WTC11 (cell line): ENCODE measurements at regions not wholly inside any gene's neighbourhood (a gene's known extent, or its start where the extent isn't known, plus 50 kb on each side); places are given as distances from the start of the nearest gene placed in this dataset.

ENCODE experiments used
- ATAC-seq: fragments of 200-7000 bp; cut with Tn5 transposase; 2 replicates; pipeline ENCODE4 v1.10.0; 2021; ENCODE audit warnings: mild to moderate bottlenecking, moderate library complexity
- CTCF ChIA-PET: fragments of 300-600 bp; sonication (Branson Sonifier 250); formaldehyde crosslinking; loops from one replicate; lab custom pipeline; 2021; ENCODE audit warnings: antibody characterized with exemption; lab: Charles Lee
- POLR2A ChIA-PET: fragments of 350-600 bp; sonication (Branson Sonifier 250); formaldehyde crosslinking; loops from one replicate; lab custom pipeline; 2021; ENCODE audit warnings: antibody characterized with exemption; lab: Charles Lee
- DNase-seq: peaks from one replicate; pipeline ENCODE4 v3.0.0; 2021; ENCODE audit warnings: low spot score
- H3K27ac Mint-ChIP-seq: 2 replicates; pipeline ENCODE4 v1.8.0; 2021; ENCODE audit warnings: mixed read lengths
- H3K27me3 Mint-ChIP-seq: 2 replicates; pipeline ENCODE4 v1.8.0; 2021; ENCODE audit warnings: low read depth, mild to moderate bottlenecking, moderate library complexity, mixed read lengths
- H3K36me3 Mint-ChIP-seq: 2 replicates; pipeline ENCODE4 v1.8.0; 2021; ENCODE audit warnings: mixed read lengths
- H3K4me1 Mint-ChIP-seq: 2 replicates; pipeline ENCODE4 v1.8.0; 2022; ENCODE audit warnings: mixed read lengths
- H3K4me3 Mint-ChIP-seq: 2 replicates; pipeline ENCODE4 v1.8.0; 2021; ENCODE audit warnings: mild to moderate bottlenecking, moderate library complexity, mixed read lengths
- H3K9me3 Mint-ChIP-seq: 2 replicates; pipeline ENCODE4 v1.8.0; 2021; ENCODE audit warnings: mixed read lengths
- AR ChIP-seq: fragments of 250-450 bp; sonication (Bioruptor Pico); IDR thresholded peaks from 2 replicates; pipeline ENCODE4 v1.9.0; 2021; ENCODE audit warnings: mild to moderate bottlenecking
- CDX4 ChIP-seq: fragments of 250-450 bp; sonication (Bioruptor Pico); IDR thresholded peaks from 2 replicates; pipeline ENCODE4 v1.9.0; 2021; ENCODE audit warnings: moderate library complexity, mild to moderate bottlenecking, inconsistent platforms, borderline replicate concordance
- CREB1 ChIP-seq: sonication (generic); formaldehyde crosslinking; IDR thresholded peaks from 2 replicates; pipeline ENCODE4 v1.8.0; 2023; ENCODE audit warnings: mild to moderate bottlenecking, missing genetic modification reagents
- CREM ChIP-seq: sonication (generic); formaldehyde crosslinking; IDR thresholded peaks from 2 replicates; pipeline ENCODE4 v1.8.1; 2022; ENCODE audit warnings: mild to moderate bottlenecking, missing genetic modification reagents, moderate library complexity
- E2F1 ChIP-seq: sonication (generic); formaldehyde crosslinking; IDR thresholded peaks from 2 replicates; pipeline ENCODE4 v1.8.0; 2022; ENCODE audit warnings: mild to moderate bottlenecking, missing genetic modification reagents
- E2F4 ChIP-seq: sonication (generic); formaldehyde crosslinking; IDR thresholded peaks from 2 replicates; pipeline ENCODE4 v1.8.1; 2022; ENCODE audit warnings: low read depth, mild to moderate bottlenecking, moderate library complexity, missing genetic modification reagents, borderline replicate concordance
- ERG ChIP-seq: fragments of 250-450 bp; sonication (Bioruptor Pico); IDR thresholded peaks from 2 replicates; pipeline ENCODE4 v1.8.0; 2021; ENCODE audit warnings: mild to moderate bottlenecking
- ESRRA ChIP-seq: sonication (generic); formaldehyde crosslinking; IDR thresholded peaks from 2 replicates; pipeline ENCODE4 v1.8.1; 2022; ENCODE audit warnings: mild to moderate bottlenecking, missing genetic modification reagents, borderline replicate concordance
- FOXJ3 ChIP-seq: sonication (generic); formaldehyde crosslinking; IDR thresholded peaks from 2 replicates; pipeline ENCODE4 v1.9.0; 2021; ENCODE audit warnings: missing genetic modification reagents, mild to moderate bottlenecking, borderline replicate concordance
- HMGA2 ChIP-seq: fragments of 250-450 bp; sonication (Bioruptor Pico); IDR thresholded peaks from 2 replicates; pipeline ENCODE4 v1.4.0; 2021; ENCODE audit warnings: mild to moderate bottlenecking, moderate library complexity
- IRF1 ChIP-seq: sonication (generic); formaldehyde crosslinking; IDR thresholded peaks from 2 replicates; pipeline ENCODE4 v1.8.0; 2023; ENCODE audit warnings: missing genetic modification reagents
- JAZF1 ChIP-seq: fragments of 250-450 bp; sonication (Bioruptor Pico); IDR thresholded peaks from 2 replicates; pipeline ENCODE4 v1.9.0; 2021; ENCODE audit warnings: moderate library complexity, mild to moderate bottlenecking, inconsistent platforms
- NFATC4 ChIP-seq: fragments of 250-450 bp; sonication (Bioruptor Pico); IDR thresholded peaks from 2 replicates; pipeline ENCODE4 v1.9.0; 2021; ENCODE audit warnings: mild to moderate bottlenecking
- OVOL2 ChIP-seq: fragments of 250-450 bp; sonication (Bioruptor Pico); IDR thresholded peaks from 2 replicates; pipeline ENCODE4 v1.9.0; 2021; ENCODE audit warnings: mild to moderate bottlenecking, borderline replicate concordance
- PREB ChIP-seq: sonication (generic); formaldehyde crosslinking; IDR thresholded peaks from 2 replicates; pipeline ENCODE4 v1.8.1; 2022; ENCODE audit warnings: mild to moderate bottlenecking, missing genetic modification reagents, moderate library complexity, borderline replicate concordance
- SMAD3 ChIP-seq: sonication (generic); formaldehyde crosslinking; IDR thresholded peaks from 2 replicates; pipeline ENCODE4 v1.8.0; 2022; ENCODE audit warnings: missing genetic modification reagents, mild to moderate bottlenecking, borderline replicate concordance
- SOX15 ChIP-seq: fragments of 250-450 bp; sonication (Bioruptor Pico); IDR thresholded peaks from 2 replicates; pipeline ENCODE4 v1.9.0; 2021; ENCODE audit warnings: mild to moderate bottlenecking
- ZBTB43 ChIP-seq: sonication (generic); formaldehyde crosslinking; IDR thresholded peaks from 2 replicates; pipeline ENCODE4 v1.8.1; 2023; ENCODE audit warnings: mild to moderate bottlenecking, missing genetic modification reagents
- ZNF232 ChIP-seq: sonication (generic); formaldehyde crosslinking; IDR thresholded peaks from 2 replicates; pipeline ENCODE4 v1.8.0; 2022; ENCODE audit warnings: mild to moderate bottlenecking, missing genetic modification reagents
- ZNF317 ChIP-seq: sonication (generic); formaldehyde crosslinking; IDR thresholded peaks from 2 replicates; pipeline ENCODE4 v1.8.1; 2023; ENCODE audit warnings: low read depth, mild to moderate bottlenecking, moderate library complexity, missing genetic modification reagents, borderline replicate concordance
- ZNF512 ChIP-seq: sonication (generic); formaldehyde crosslinking; IDR thresholded peaks from 2 replicates; pipeline ENCODE4 v1.8.1; 2022; ENCODE audit warnings: missing genetic modification reagents, borderline replicate concordance
- ZNF671 ChIP-seq: fragments of 250-450 bp; sonication (Bioruptor Pico); IDR thresholded peaks from 2 replicates; pipeline ENCODE4 v1.8.0; 2021; ENCODE audit warnings: mild to moderate bottlenecking

GRCh38 chr5:2582106-2582505, 169.4 kb downstream of the IRX2 start:
- H3K36me3 Mint-ChIP-seq = no peaks in the 10 kb centered on the region
- H3K27ac Mint-ChIP-seq = no peak overlapping the region
- no peaks in the 10 kb centered on the region; the same call in 1 of the 2 replicates for H3K27me3 Mint-ChIP-seq
- CTCF ChIA-PET = no interaction called here
- no peak overlapping the region for H3K4me3 Mint-ChIP-seq
- POLR2A ChIA-PET = no interaction called here
- DNase-seq (no peak), ATAC-seq (no peak)
- TF ChIP-seq IRF1 (CRISPR knock-in tag) (no peak), CDX4 (CRISPR knock-in tag) (no peak), OVOL2 (no peak), ZNF512 (CRISPR knock-in tag) (no peak), SOX15 (CRISPR knock-in tag) (no peak), CREB1 (CRISPR knock-in tag) (no peak), NFATC4 (CRISPR knock-in tag) (no peak), ZNF232 (CRISPR knock-in tag) (no peak), PREB (CRISPR knock-in tag) (no peak), E2F4 (no peak), HMGA2 (CRISPR knock-in tag) (no peak), ERG (CRISPR knock-in tag) (no peak), CREM (CRISPR knock-in tag) (no peak), JAZF1 (no peak), ESRRA (CRISPR knock-in tag) (no peak), ZBTB43 (CRISPR knock-in tag) (no peak), ZNF671 (CRISPR knock-in tag) (no peak), FOXJ3 (CRISPR knock-in tag) (no peak)
- H3K4me1 Mint-ChIP-seq = peaks cover 5% of the 10 kb centered on the region
- peaks cover 3% of the 10 kb centered on the region; the same call in 1 of the 2 replicates for H3K9me3 Mint-ChIP-seq

- POLR2A ChIA-PET = no interaction called here
- Mint-ChIP-seq H3K27ac (no peak overlapping the region), H3K9me3 (peaks cover 3% of the 10 kb centered on the region; the same call in 1 of the 2 replicates), H3K4me3 (no peak overlapping the region), H3K4me1 (peaks cover 5% of the 10 kb centered on the region), H3K27me3 (no peaks in the 10 kb centered on the region; the same call in 1 of the 2 replicates), H3K36me3 (no peaks in the 10 kb centered on the region)
- no peak for DNase-seq
- ATAC-seq = no peak
- CTCF ChIA-PET = no interaction called here
- no peak for TF ChIP-seq AR (CRISPR knock-in tag)
- TF ChIP-seq NFATC4 (CRISPR knock-in tag) = no peak
- no peak for TF ChIP-seq SMAD3 (CRISPR knock-in tag)
- no peak for TF ChIP-seq E2F1
- no peak for TF ChIP-seq ZNF317 (CRISPR knock-in tag)
- no peak for TF ChIP-seq CDX4 (CRISPR knock-in tag)
Measured at GRCh38 chr5:2581418-2581817, 170.1 kb downstream of the IRX2 start.
